IMR-90 (cell line): ENCODE measurements at regions not wholly inside any gene's neighbourhood (a gene's known extent, or its start where the extent isn't known, plus 50 kb on each side); places are given as distances from the start of the nearest gene placed in this dataset.

Experiments used
- ATAC-seq: fragments of 200-7000 bp; cut with Tn5 transposase; 2 replicates; pipeline ENCODE4 v1.9.1; 2020; ENCODE audit warnings: low read depth, mild to moderate bottlenecking, moderate library complexity
- BruUV-seq: library from RNA; stranded (reverse); fragments of 400-500 nt; replicated peaks from 2 replicates; lab custom pipeline; 2021; lab: Mats Ljungman, UMichigan
- CTCF ChIA-PET: fragments of 300-600 bp; formaldehyde crosslinking; extraction: SDS; loops from one replicate; lab custom pipeline; 2021; ENCODE audit warnings: antibody characterized with exemption; lab: Yijun Ruan, JAX
- POLR2A ChIA-PET: fragments of 300-600 bp; sonication (Branson Sonifier 250); formaldehyde crosslinking; loops from one replicate; lab custom pipeline; 2022; ENCODE audit warnings: antibody characterized with exemption; ENCODE audit not compliant: unreplicated experiment; lab: Charles Lee
- DNase-seq: peaks from one replicate; pipeline ENCODE4 v3.0.0; 2013
- H2AFZ ChIP-seq: replicated peaks from 2 replicates; pipeline ENCODE3; 2013; ENCODE audit warnings: low read length, mild to moderate bottlenecking; ENCODE audit not compliant: poor library complexity
- H2AK5ac ChIP-seq: 2 replicates; pipeline ENCODE4 v1.6.1; 2013; ENCODE audit warnings: low read depth, low read length, inconsistent platforms
- H2AK9ac ChIP-seq: replicated peaks from 2 replicates; pipeline ENCODE3; 2013; ENCODE audit warnings: mild to moderate bottlenecking, low read depth, low read length, moderate library complexity; ENCODE audit not compliant: poor library complexity
- H2BK120ac ChIP-seq: 2 replicates; pipeline ENCODE4 v1.6.1; 2013; ENCODE audit warnings: low read depth, low read length, inconsistent platforms
- H2BK15ac ChIP-seq: 3 replicates; pipeline ENCODE4 v1.6.1; 2013; ENCODE audit warnings: low read depth, low read length, inconsistent platforms
- H2BK20ac ChIP-seq: 2 replicates; pipeline ENCODE4 v1.6.1; 2013; ENCODE audit warnings: low read depth, mild to moderate bottlenecking, inconsistent platforms, low read length, moderate library complexity
- H2BK5ac ChIP-seq: 2 replicates; pipeline ENCODE4 v1.6.1; 2013; ENCODE audit warnings: mild to moderate bottlenecking, low read depth, low read length, inconsistent platforms; ENCODE audit not compliant: poor library complexity, severe bottlenecking
- H3K14ac ChIP-seq: replicated peaks from 2 replicates; pipeline ENCODE4 v1.6.1; 2013; ENCODE audit warnings: low read depth, low read length, inconsistent platforms
- H3K18ac ChIP-seq: 2 replicates; pipeline ENCODE4 v1.6.1; 2013; ENCODE audit warnings: low read depth, low read length, control low read depth
- H3K23ac ChIP-seq: 2 replicates; pipeline ENCODE4 v1.6.1; 2013; ENCODE audit warnings: low read depth, low read length, inconsistent platforms
- H3K27ac ChIP-seq: 2 replicates; pipeline ENCODE4 v1.5.1; 2013; ENCODE audit warnings: mild to moderate bottlenecking, control low read depth, low read length; ENCODE audit not compliant: insufficient read depth
- H3K27me3 ChIP-seq: 2 replicates; pipeline ENCODE4 v1.6.1; 2013; ENCODE audit warnings: low read length; ENCODE audit not compliant: control insufficient read depth, insufficient read depth
- H3K36me3 ChIP-seq: 2 replicates; pipeline ENCODE4 v1.6.1; 2013; ENCODE audit warnings: low read length, mixed read lengths; ENCODE audit not compliant: control insufficient read depth, insufficient read depth
- H3K4ac ChIP-seq: 2 replicates; pipeline ENCODE4 v1.6.1; 2013; ENCODE audit warnings: low read depth, low read length, inconsistent platforms
- H3K4me1 ChIP-seq: 2 replicates; pipeline ENCODE4 v1.6.1; 2013; ENCODE audit warnings: low read length, mixed read lengths; ENCODE audit not compliant: control insufficient read depth, insufficient read depth
- H3K4me2 ChIP-seq: 2 replicates; pipeline ENCODE4 v1.6.1; 2013; ENCODE audit warnings: low read depth, mild to moderate bottlenecking, control low read depth, low read length, moderate library complexity
- H3K4me3 ChIP-seq: 2 replicates; pipeline ENCODE4 v1.5.1; 2013; ENCODE audit warnings: low read depth, mild to moderate bottlenecking, control low read depth, low read length, moderate library complexity; ENCODE audit not compliant: insufficient read depth
- H3K56ac ChIP-seq: 2 replicates; pipeline ENCODE4 v1.6.1; 2013; ENCODE audit warnings: low read length, inconsistent platforms; ENCODE audit not compliant: insufficient read depth; ENCODE audit errors: extremely low read depth
- H3K79me1 ChIP-seq, 2 experiments: 2 replicates each; pipeline ENCODE4 v1.6.1; 2013; ENCODE audit warnings: low read length in 2 of 2, inconsistent platforms in 1 of 2, low read depth in 1 of 2
- H3K9ac ChIP-seq: 2 replicates; pipeline ENCODE4 v1.6.1; 2013; ENCODE audit warnings: low read depth, low read length, control low read depth
- H3K9me1 ChIP-seq: 2 replicates; pipeline ENCODE4 v1.6.1; 2013; ENCODE audit warnings: low read length, inconsistent platforms; ENCODE audit not compliant: insufficient read depth
- H3K9me3 ChIP-seq: 2 replicates; pipeline ENCODE4 v1.6.1; 2013; ENCODE audit warnings: low read length; ENCODE audit not compliant: control insufficient read depth, insufficient read depth
- H4K20me1 ChIP-seq: 2 replicates; pipeline ENCODE4 v1.6.1; 2013; ENCODE audit warnings: low read length, inconsistent platforms; ENCODE audit not compliant: insufficient read depth
- H4K5ac ChIP-seq: 2 replicates; pipeline ENCODE4 v1.6.1; 2013; ENCODE audit warnings: mild to moderate bottlenecking, low read depth, low read length, control low read depth
- H4K8ac ChIP-seq, 2 experiments: 2 replicates each; pipeline ENCODE4 v1.6.1; 2013; ENCODE audit warnings: low read depth in 2 of 2, low read length in 2 of 2, control low read depth in 1 of 2, inconsistent platforms in 1 of 2
- H4K91ac ChIP-seq: 2 replicates; pipeline ENCODE4 v1.6.1; 2013; ENCODE audit warnings: low read depth, low read length, inconsistent platforms; ENCODE audit not compliant: insufficient read depth
- BHLHE40 ChIP-seq: fragments of 150-350 bp; IDR thresholded peaks from 2 replicates; pipeline ENCODE4 v1.6.1; 2016; ENCODE audit warnings: mild to moderate bottlenecking, low read depth, low read length
- CEBPB ChIP-seq: IDR thresholded peaks from 2 replicates; pipeline ENCODE4 v1.6.1; 2012; ENCODE audit warnings: low read depth, low read length, improper control_type of control experiment
- CHD1 ChIP-seq: IDR thresholded peaks from 2 replicates; pipeline ENCODE4 v1.6.1; 2012; ENCODE audit warnings: low read depth, low read length, improper control_type of control experiment
- CTCF ChIP-seq: conservative IDR thresholded peaks from 2 replicates; pipeline ENCODE4 v1.5.1; 2012; ENCODE audit warnings: mild to moderate bottlenecking, low read depth, low read length, improper control_type of control experiment
- ELK1 ChIP-seq: fragments of 150-350 bp; IDR thresholded peaks from 2 replicates; pipeline ENCODE4 v1.6.1; 2016; ENCODE audit warnings: low read depth, mild to moderate bottlenecking, low read length, moderate library complexity, borderline replicate concordance
- FOS ChIP-seq: fragments of 150-350 bp; IDR thresholded peaks from 2 replicates; pipeline ENCODE4 v1.6.1; 2016; ENCODE audit warnings: low read depth, low read length
- MAFK ChIP-seq: IDR thresholded peaks from 2 replicates; pipeline ENCODE4 v1.6.1; 2012; ENCODE audit warnings: low read depth, low read length, improper control_type of control experiment
- MAZ ChIP-seq: IDR thresholded peaks from 2 replicates; pipeline ENCODE4 v1.6.1; 2012; ENCODE audit warnings: low read depth, mild to moderate bottlenecking, low read length, improper control_type of control experiment, moderate library complexity, borderline replicate concordance
- MXI1 ChIP-seq: IDR thresholded peaks from 2 replicates; pipeline ENCODE4 v1.6.1; 2012; ENCODE audit warnings: low read depth, mild to moderate bottlenecking, low read length, moderate library complexity, borderline replicate concordance
- NFE2L2 ChIP-seq: fragments of 150-350 bp; IDR thresholded peaks from 2 replicates; pipeline ENCODE4 v1.6.1; 2016; ENCODE audit warnings: low read depth, mild to moderate bottlenecking, low read length
- POLR2A ChIP-seq: IDR thresholded peaks from 2 replicates; pipeline ENCODE4 v1.6.1; 2012; ENCODE audit warnings: mild to moderate bottlenecking, low read depth, low read length
- RAD21 ChIP-seq: IDR thresholded peaks from 2 replicates; pipeline ENCODE4 v1.6.1; 2012; ENCODE audit warnings: low read length, improper control_type of control experiment
- RCOR1 ChIP-seq: IDR thresholded peaks from 2 replicates; pipeline ENCODE4 v1.6.1; 2012; ENCODE audit warnings: mild to moderate bottlenecking, low read length, improper control_type of control experiment; ENCODE audit not compliant: insufficient replicate concordance
- RFX5 ChIP-seq: IDR thresholded peaks from 2 replicates; pipeline ENCODE4 v1.8.0; 2012; ENCODE audit warnings: low read depth, mild to moderate bottlenecking, low read length, moderate library complexity
- SMC3 ChIP-seq: fragments of 150-350 bp; IDR thresholded peaks from 2 replicates; pipeline ENCODE4 v1.6.1; 2016; ENCODE audit warnings: low read depth, mild to moderate bottlenecking, antibody characterized with exemption, low read length, moderate library complexity
- USF2 ChIP-seq: fragments of 150-350 bp; IDR thresholded peaks from 2 replicates; pipeline ENCODE4 v1.6.1; 2017; ENCODE audit warnings: mild to moderate bottlenecking, antibody characterized with exemption, low read length, low read depth
- WGBS, 2 experiments: methylation state at CpG; one replicate each; pipeline versions ENCODE4 v1.1.5 to v1.1.7; 2013; ENCODE audit warnings: missing lambda C conversion rate in 2 of 2; ENCODE audit not compliant: insufficient read length in 1 of 2; ENCODE audit errors: extremely low coverage in 2 of 2; 5-methylcytosine and 5-hydroxymethylcytosine counted together
- dilution Hi-C: fragments of 300-500 bp; cut with HindIII; formaldehyde crosslinking; loops from one replicate; pipeline ENCODE4 v1.14.3; 2018; ENCODE audit warnings: low sequenced_read_pairs; ENCODE audit not compliant: unreplicated experiment
- in situ Hi-C: fragments of 300-500 bp; cut with MboI; formaldehyde crosslinking; loops from 3 replicates; pipeline ENCODE4 v1.14.3; 2019; ENCODE audit warnings: low sequenced_read_pairs, inconsistent platforms, mixed read lengths
- intact Hi-C: fragments of 100-400 bp; cut with micrococcal nuclease; formaldehyde crosslinking; loops from 2 replicates; pipeline ENCODE4 v1.10.0; 2022

DNA sequence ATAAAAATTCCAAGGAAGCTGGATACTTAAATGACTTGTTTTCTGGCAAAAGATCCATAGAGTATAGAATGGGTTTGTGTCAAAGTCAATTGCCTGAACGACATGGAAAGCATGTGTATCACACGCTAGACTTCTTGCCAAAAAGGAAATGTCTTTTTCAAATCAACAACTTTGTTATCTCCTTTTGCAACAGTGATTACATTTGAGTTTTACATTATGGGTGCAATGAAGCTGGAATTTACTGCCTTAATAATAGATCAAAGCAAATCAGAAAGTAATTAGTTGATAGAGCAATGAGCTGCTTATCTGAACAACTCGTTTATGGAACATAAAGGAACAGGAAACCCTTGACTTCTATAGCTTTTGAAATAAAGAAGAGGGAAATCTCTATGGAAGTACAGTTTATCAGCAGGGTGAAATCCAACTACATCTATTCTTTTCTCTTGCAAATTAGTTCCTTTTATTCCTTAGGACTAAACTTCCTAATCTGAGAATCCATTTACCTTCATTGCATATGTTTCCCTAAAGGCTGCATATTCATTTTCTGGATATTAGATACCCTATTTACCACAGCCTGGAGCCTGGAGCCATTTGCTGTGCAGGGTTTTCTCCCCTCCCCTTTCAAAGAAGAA is 415.1 kb upstream of the NECTIN3 start:
- Histone ChIP-seq H3K27me3 (no peaks in the 10 kb centered on the region), H2BK5ac (no peak overlapping the region), H2AK5ac (no peak overlapping the region), H3K9me1 (no peaks in the 10 kb centered on the region), H3K23ac (no peak overlapping the region), H2AK9ac (no peak overlapping the region), H3K9me3 (no peaks in the 10 kb centered on the region), H3K14ac (no peak overlapping the region), H3K4me1 (peaks cover under 1% of the 10 kb centered on the region; the same call in 1 of the 2 replicates), H3K56ac (no peak overlapping the region), H3K9ac (no peak overlapping the region), H3K79me1 (no peaks in the 10 kb centered on the region), H4K5ac (no peak overlapping the region), H3K4ac (no peak overlapping the region), H3K27ac (no peak overlapping the region), H2AFZ (no peak overlapping the region), H2BK15ac (no peak overlapping the region), H2BK20ac (no peak overlapping the region), H4K20me1 (no peaks in the 10 kb centered on the region), H3K36me3 (no peaks in the 10 kb centered on the region), H3K18ac (no peak overlapping the region), H2BK120ac (no peak overlapping the region), H3K4me2 (no peak overlapping the region), H3K4me3 (no peak overlapping the region), H4K91ac (no peak overlapping the region), H4K8ac (no peak overlapping the region)
- DNase-seq (no peak), ATAC-seq (no peak)
- intact Hi-C loops = no loop called here
- dilution Hi-C loops = no loop called here
- TF ChIP-seq RFX5 (no peak), ELK1 (no peak), MAFK (no peak), CHD1 (no peak), RAD21 (no peak), POLR2A (no peak), MAZ (no peak), SMC3 (no peak), CTCF (no peak), USF2 (no peak), FOS (no peak), RCOR1 (no peak), CEBPB (no peak), NFE2L2 (no peak), BHLHE40 (no peak), MXI1 (no peak)
- in situ Hi-C loops = no loop called here
- ChIA-PET POLR2A (no interaction called here), CTCF (interaction anchor here (0.6 kb wide), 1 partner anchor 144 kb away, joined by 7 read pairs; no protein-coding TSS in a partner anchor)
- BruUV-seq = no TSS peak
- no CpG with 5 or more reads among the region's 3 CpGs for WGBS, 2 experiments
